Stomach (tissue), 4 donors: ENCODE measurements at regions not wholly inside any gene's neighbourhood (a gene's known extent, or its start where the extent isn't known, plus 50 kb on each side); places are given as distances from the start of the nearest gene placed in this dataset.

Experiments used
- EP300 ChIP-seq: sonication (generic); formaldehyde crosslinking; IDR thresholded peaks from one replicate; pipeline ENCODE4 v1.6.1; 2017; ENCODE audit warnings: antibody characterized with exemption
- POLR2A ChIP-seq, 4 donors: fragments of 450-650 bp; IDR thresholded peaks; one replicate each; pipeline ENCODE4 v1.6.1; 2016; ENCODE audit warnings: antibody characterized with exemption in 4 of 4, control low read depth in 2 of 4, mild to moderate bottlenecking in 1 of 4, moderate library complexity in 1 of 4
- POLR2AphosphoS5 ChIP-seq, 3 donors: sonication (generic); formaldehyde crosslinking; IDR thresholded peaks; one replicate each; pipeline ENCODE4 v1.6.1; 2016; ENCODE audit warnings: antibody characterized with exemption in 3 of 3

DNA sequence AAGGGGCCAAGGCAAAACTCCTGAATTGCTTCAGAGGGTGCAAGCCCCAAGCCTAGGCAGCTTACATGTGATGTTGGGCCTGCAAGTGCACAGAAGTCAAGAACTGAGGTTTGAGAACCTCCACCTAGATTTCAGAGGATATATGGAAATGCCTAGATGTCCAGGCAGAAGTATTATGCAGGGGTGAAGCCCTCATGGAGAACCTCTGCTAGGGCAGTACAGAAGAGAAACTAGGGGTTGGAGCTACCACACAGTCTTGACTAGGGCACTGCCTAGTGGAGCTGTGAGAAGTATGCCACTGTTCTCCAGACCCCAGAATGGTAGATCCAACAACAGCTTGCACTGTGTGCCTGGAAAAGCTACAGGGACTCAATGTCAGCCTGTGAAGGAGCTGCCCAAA is 179.7 kb upstream of the GJE1 start:
- TF ChIP-seq POLR2AphosphoS5 (IDR thresholded peaks at IDR 0.05): no peak
- TF ChIP-seq EP300: no peak
- TF ChIP-seq POLR2A (IDR thresholded peaks at IDR 0.05): no peak
